Endothelial cell of umbilical vein (primary cell): ENCODE measurements at regions not wholly inside any gene's neighbourhood (a gene's known extent, or its start where the extent isn't known, plus 50 kb on each side); places are given as distances from the start of the nearest gene placed in this dataset.

ENCODE experiments used
- BruUV-seq: library from RNA; stranded (reverse); fragments of 400-500 nt; replicated peaks from 2 replicates; lab custom pipeline; 2021; lab: Mats Ljungman, UMichigan
- CTCF ChIA-PET: fragments of 300-600, 350-600 bp; sonication (Branson Sonifier 250); formaldehyde crosslinking; loops from one replicate; lab custom pipeline; 2021; ENCODE audit warnings: antibody characterized with exemption, inconsistent platforms; lab: Charles Lee
- POLR2A ChIA-PET: fragments of 300-600, 350-600 bp; sonication (Branson Sonifier 250); formaldehyde crosslinking; loops from one replicate; lab custom pipeline; 2021; ENCODE audit warnings: antibody characterized with exemption, inconsistent platforms; lab: Charles Lee
- DNase-seq: peaks from one replicate; pipeline ENCODE4 v3.0.0-alpha.2; 2011; ENCODE audit warnings: low read depth, low spot score
- FAIRE-seq: peaks from 2 replicates; lab custom pipeline; 2011; peaks lifted over from hg19 to GRCh38; lab: Jason Lieb, UNC
- H2AFZ ChIP-seq: 2 replicates; pipeline ENCODE4 v1.6.0; 2012; ENCODE audit warnings: low read depth, low read length, control low read depth, inconsistent platforms
- H3K27ac ChIP-seq: 2 replicates; pipeline ENCODE4 v1.5.1; 2011; ENCODE audit warnings: low read depth, mild to moderate bottlenecking, control low read depth, low read length, moderate library complexity; ENCODE audit not compliant: insufficient read depth
- H3K27me3 ChIP-seq, 2 experiments: 2 replicates each; pipeline versions ENCODE4 v1.6.0 to v1.6.1; 2011; ENCODE audit warnings: low read length in 2 of 2, mixed read lengths in 1 of 2; ENCODE audit not compliant: control insufficient read depth in 2 of 2, insufficient read depth in 2 of 2
- H3K36me3 ChIP-seq, 2 experiments: 2 replicates in 1 of 2; 3 replicates in 1 of 2; pipeline ENCODE4 v1.5.1; 2011; ENCODE audit warnings: low read length in 2 of 2, mild to moderate bottlenecking in 1 of 2, moderate library complexity in 1 of 2; ENCODE audit not compliant: control insufficient read depth in 2 of 2, insufficient read depth in 2 of 2; ENCODE audit errors: extremely low read depth in 1 of 2
- H3K4me1 ChIP-seq: 3 replicates; pipeline ENCODE4 v1.5.1; 2011; ENCODE audit warnings: mild to moderate bottlenecking, low read length; ENCODE audit not compliant: control insufficient read depth, insufficient read depth; ENCODE audit errors: extremely low read depth
- H3K4me2 ChIP-seq: 2 replicates; pipeline ENCODE4 v1.6.1; 2011; ENCODE audit warnings: low read length, control low read depth, mixed read lengths; ENCODE audit not compliant: insufficient read depth
- H3K4me3 ChIP-seq, 3 experiments: fragments of 200-600 bp in 1 of 3; sonication (generic), shearing (Covaris generic) in 1 of 3; replicated peaks in 1 of 3; 2 replicates each; pipeline ENCODE4 v1.5.1; 2011 to 2016; ENCODE audit warnings: control low read depth in 3 of 3, low read length in 3 of 3, mild to moderate bottlenecking in 2 of 3, inconsistent platforms in 1 of 3, low read depth in 1 of 3, moderate library complexity in 1 of 3; ENCODE audit not compliant: insufficient read depth in 1 of 3
- H3K79me2 ChIP-seq: 2 replicates; pipeline ENCODE4 v1.6.0; 2012; ENCODE audit warnings: low read length, inconsistent platforms; ENCODE audit not compliant: control insufficient read depth, insufficient read depth
- H3K9ac ChIP-seq: replicated peaks from 2 replicates; pipeline ENCODE3; 2011; ENCODE audit warnings: low read length, control low read depth; ENCODE audit not compliant: insufficient read depth; ENCODE audit errors: extremely low read depth
- H3K9me1 ChIP-seq: replicated peaks from 3 replicates; pipeline ENCODE4 v1.6.0; 2011; ENCODE audit warnings: mild to moderate bottlenecking, low read length; ENCODE audit not compliant: control insufficient read depth, insufficient read depth; ENCODE audit errors: extremely low read depth
- H3K9me3 ChIP-seq: replicated peaks from 2 replicates; pipeline ENCODE4 v1.5.1; 2012; ENCODE audit warnings: low read length, inconsistent platforms; ENCODE audit not compliant: control insufficient read depth, insufficient read depth
- H4K20me1 ChIP-seq: replicated peaks from 2 replicates; pipeline ENCODE3; 2011; ENCODE audit warnings: mild to moderate bottlenecking, low read length; ENCODE audit not compliant: control insufficient read depth, insufficient read depth; ENCODE audit errors: extremely low read depth
- EZH2 ChIP-seq: IDR thresholded peaks from 2 replicates; pipeline ENCODE4 v1.6.1; 2012; ENCODE audit warnings: borderline replicate concordance, low read depth, mild to moderate bottlenecking, moderate library complexity, low read length, inconsistent platforms; ENCODE audit not compliant: severe bottlenecking
- FOS ChIP-seq: IDR thresholded peaks from 2 replicates; pipeline ENCODE4 v1.6.1; 2011; ENCODE audit warnings: mild to moderate bottlenecking, low read length, moderate library complexity, borderline replicate concordance; ENCODE audit not compliant: insufficient read depth
- GATA2 ChIP-seq: IDR thresholded peaks from 2 replicates; pipeline ENCODE4 v1.7.0; 2011; ENCODE audit warnings: low read depth, mild to moderate bottlenecking, moderate library complexity, mixed read lengths, low read length; ENCODE audit not compliant: insufficient read length, insufficient read depth
- JUN ChIP-seq: IDR thresholded peaks from 2 replicates; pipeline ENCODE4 v1.6.1; 2011; ENCODE audit warnings: borderline replicate concordance, low read depth; ENCODE audit not compliant: insufficient read length, insufficient read depth
- MAX ChIP-seq: IDR thresholded peaks from 2 replicates; pipeline ENCODE4 v1.6.1; 2011; ENCODE audit not compliant: insufficient read depth, insufficient read length
- MYC ChIP-seq: IDR thresholded peaks from one replicate; pipeline ENCODE4 v1.6.1; 2011; ENCODE audit warnings: mild to moderate bottlenecking, low read depth, low read length
- dilution Hi-C: fragments of 300-500 bp; cut with MboI; formaldehyde crosslinking; loops from one replicate; pipeline ENCODE4 v1.15.0; 2019; ENCODE audit warnings: low sequenced_read_pairs; ENCODE audit not compliant: extremely low pct_ligation_motif_present
- intact Hi-C: fragments of 100-400 bp; cut with micrococcal nuclease; formaldehyde crosslinking; loops from one replicate; pipeline ENCODE4 v1.10.0; 2022
- TF ChIP-seq, protein P1 (sequence below), 2 donors: IDR thresholded peaks; 1 replicate in 1 of 2; 2 replicates in 1 of 2; pipeline ENCODE4 v1.5.1; 2011; ENCODE audit warnings: low read length in 2 of 2, mild to moderate bottlenecking in 2 of 2, moderate library complexity in 2 of 2, control low read depth in 1 of 2, inconsistent platforms in 1 of 2, low read depth in 1 of 2; ENCODE audit not compliant: insufficient read depth in 1 of 2; ENCODE audit errors: extremely low read depth in 1 of 2

DNA sequence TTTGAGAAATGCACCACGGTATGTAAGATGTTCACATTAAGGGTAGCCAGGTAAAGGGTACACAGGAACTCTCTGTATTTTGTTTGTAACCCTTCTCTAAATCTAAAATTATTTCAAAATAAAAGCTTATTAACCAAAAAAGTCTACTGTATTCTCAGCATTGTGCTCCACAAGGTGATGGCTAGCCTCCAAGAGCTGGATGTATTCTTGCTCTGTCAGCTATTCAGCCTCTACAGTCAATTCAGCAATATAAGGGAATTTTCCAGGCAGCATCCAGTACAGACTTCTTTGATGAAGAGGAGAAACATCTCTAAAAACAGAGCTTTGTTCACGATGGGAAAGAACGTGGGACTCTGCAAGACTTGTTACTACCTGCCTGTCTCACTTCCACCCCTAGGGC lies 63.5 kb upstream of the MAOA start:
- no peaks in the 10 kb centered on the region for H3K9me3 ChIP-seq
- DNase-seq (no peak), FAIRE-seq (no peak)
- TF ChIP-seq, protein P1, sequence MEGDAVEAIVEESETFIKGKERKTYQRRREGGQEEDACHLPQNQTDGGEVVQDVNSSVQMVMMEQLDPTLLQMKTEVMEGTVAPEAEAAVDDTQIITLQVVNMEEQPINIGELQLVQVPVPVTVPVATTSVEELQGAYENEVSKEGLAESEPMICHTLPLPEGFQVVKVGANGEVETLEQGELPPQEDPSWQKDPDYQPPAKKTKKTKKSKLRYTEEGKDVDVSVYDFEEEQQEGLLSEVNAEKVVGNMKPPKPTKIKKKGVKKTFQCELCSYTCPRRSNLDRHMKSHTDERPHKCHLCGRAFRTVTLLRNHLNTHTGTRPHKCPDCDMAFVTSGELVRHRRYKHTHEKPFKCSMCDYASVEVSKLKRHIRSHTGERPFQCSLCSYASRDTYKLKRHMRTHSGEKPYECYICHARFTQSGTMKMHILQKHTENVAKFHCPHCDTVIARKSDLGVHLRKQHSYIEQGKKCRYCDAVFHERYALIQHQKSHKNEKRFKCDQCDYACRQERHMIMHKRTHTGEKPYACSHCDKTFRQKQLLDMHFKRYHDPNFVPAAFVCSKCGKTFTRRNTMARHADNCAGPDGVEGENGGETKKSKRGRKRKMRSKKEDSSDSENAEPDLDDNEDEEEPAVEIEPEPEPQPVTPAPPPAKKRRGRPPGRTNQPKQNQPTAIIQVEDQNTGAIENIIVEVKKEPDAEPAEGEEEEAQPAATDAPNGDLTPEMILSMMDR (IDR thresholded peaks at IDR 0.05; ENCODE audit: extremely low read depth in 1 of 2, insufficient read depth in 1 of 2, low read depth in 1 of 2, low read length in 2 of 2) = no peak
- TF ChIP-seq MYC (no peak), GATA2 (no peak), JUN (no peak), EZH2 (no peak), FOS (no peak), MAX (no peak)
- H3K27me3 ChIP-seq = no peaks in the 10 kb centered on the region
- no peaks in the 10 kb centered on the region for H3K9me1 ChIP-seq
- BruUV-seq = no TSS peak
- H4K20me1 ChIP-seq = no peaks in the 10 kb centered on the region
- CTCF ChIA-PET = no interaction called here
- POLR2A ChIA-PET = no interaction called here
- H3K36me3 ChIP-seq = no peaks in the 10 kb centered on the region
- no peak overlapping the region for H3K27ac ChIP-seq
- no peak overlapping the region for H3K4me2 ChIP-seq
- no peaks in the 10 kb centered on the region for H3K79me2 ChIP-seq
- intact Hi-C loops (no loop called here), dilution Hi-C loops (no loop called here)
- H3K9ac ChIP-seq = no peak overlapping the region
- H3K4me3 ChIP-seq = no peak overlapping the region
- no peak overlapping the region for H2AFZ ChIP-seq
- no peaks in the 10 kb centered on the region for H3K4me1 ChIP-seq
